ENCODE measurements at regions not wholly inside any gene's neighbourhood (a gene's known extent, or its start where the extent isn't known, plus 50 kb on each side); places are given as distances from the start of the nearest gene placed in this dataset.

- no peak overlapping the region for H2AFZ ChIP-seq (ENCODE audit: low read length)
- no peak overlapping the region for H3K4me3 ChIP-seq (replicated peaks in 1 of 4; ENCODE audit: control extremely low read depth in 1 of 4, insufficient read depth in 1 of 4, low read depth in 3 of 4, low read length in 4 of 4)
- no peaks in the 10 kb centered on the region for H3K79me2 ChIP-seq (ENCODE audit: control insufficient read depth, insufficient read depth, low read length)
- H3K9me3 ChIP-seq (ENCODE audit: control insufficient read depth, insufficient read depth, low read depth, low read length): no peaks in the 10 kb centered on the region
- no peak overlapping the region for H3K4me2 ChIP-seq (ENCODE audit: extremely low read depth, insufficient read depth, low read length)
- H3K27me3 ChIP-seq (ENCODE audit: control insufficient read depth, insufficient read depth, low read length): no peaks in the 10 kb centered on the region
- no peak for TF ChIP-seq CTCF (conservative IDR thresholded peaks at IDR 0.05 in 1 of 2, IDR thresholded peaks at IDR 0.05 in 1 of 2; ENCODE audit: low read depth in 1 of 2, low read length in 2 of 2)
- TF ChIP-seq EZH2 (IDR thresholded peaks at IDR 0.05; ENCODE audit: low read length, missing control alignments): no peak
- no peaks in the 10 kb centered on the region for H3K36me3 ChIP-seq (ENCODE audit: control insufficient read depth, insufficient read depth, low read length)
- H3K9ac ChIP-seq (ENCODE audit: insufficient read depth, low read length): no peak overlapping the region
- H3K4me1 ChIP-seq (ENCODE audit: control insufficient read depth, extremely low read depth, insufficient read depth, low read length): no peaks in the 10 kb centered on the region
- H4K20me1 ChIP-seq (ENCODE audit: control insufficient read depth, extremely low read depth, insufficient read depth, low read length): no peaks in the 10 kb centered on the region
- no peak for DNase-seq (ENCODE audit: low read depth in 2 of 2)
- H3K27ac ChIP-seq (ENCODE audit: insufficient read depth, low read length): no peak overlapping the region
Observed at GRCh38 chr4:66376396-66376795, 706.1 kb upstream of the EPHA5 start.

GRCh38 chr4:66373268-66373667 is 703.0 kb upstream of the EPHA5 start:
- no peak overlapping the region for H2AFZ ChIP-seq (ENCODE audit: low read length)
- H3K9me3 ChIP-seq (ENCODE audit: control insufficient read depth, insufficient read depth, low read depth, low read length): no peaks in the 10 kb centered on the region
- H3K79me2 ChIP-seq (ENCODE audit: control insufficient read depth, insufficient read depth, low read length): no peaks in the 10 kb centered on the region
- no peak overlapping the region for H3K4me2 ChIP-seq (ENCODE audit: extremely low read depth, insufficient read depth, low read length)
- H3K4me3 ChIP-seq (replicated peaks in 1 of 4; ENCODE audit: control extremely low read depth in 1 of 4, insufficient read depth in 1 of 4, low read depth in 3 of 4, low read length in 4 of 4): no peak overlapping the region
- H3K27ac ChIP-seq (ENCODE audit: insufficient read depth, low read length): no peak overlapping the region
- no peaks in the 10 kb centered on the region for H3K27me3 ChIP-seq (ENCODE audit: control insufficient read depth, insufficient read depth, low read length)
- DNase-seq (ENCODE audit: low read depth in 2 of 2): no peak
- no peak overlapping the region for H3K9ac ChIP-seq (ENCODE audit: insufficient read depth, low read length)
- H3K4me1 ChIP-seq (ENCODE audit: control insufficient read depth, extremely low read depth, insufficient read depth, low read length): no peaks in the 10 kb centered on the region
- H4K20me1 ChIP-seq (ENCODE audit: control insufficient read depth, extremely low read depth, insufficient read depth, low read length): no peaks in the 10 kb centered on the region
- H3K36me3 ChIP-seq (ENCODE audit: control insufficient read depth, insufficient read depth, low read length): no peaks in the 10 kb centered on the region
- TF ChIP-seq EZH2 (IDR thresholded peaks at IDR 0.05; ENCODE audit: low read length, missing control alignments) (no peak), CTCF (conservative IDR thresholded peaks at IDR 0.05 in 1 of 2, IDR thresholded peaks at IDR 0.05 in 1 of 2; ENCODE audit: low read depth in 1 of 2, low read length in 2 of 2) (no peak)

- Histone ChIP-seq H3K4me3 (replicated peaks in 1 of 4; ENCODE audit: control extremely low read depth in 1 of 4, insufficient read depth in 1 of 4, low read depth in 3 of 4, low read length in 4 of 4) (no peak overlapping the region), H3K9me3 (ENCODE audit: control insufficient read depth, insufficient read depth, low read depth, low read length) (no peaks in the 10 kb centered on the region), H3K4me2 (ENCODE audit: extremely low read depth, insufficient read depth, low read length) (no peak overlapping the region), H3K27me3 (ENCODE audit: control insufficient read depth, insufficient read depth, low read length) (no peaks in the 10 kb centered on the region), H2AFZ (ENCODE audit: low read length) (no peak overlapping the region), H4K20me1 (ENCODE audit: control insufficient read depth, extremely low read depth, insufficient read depth, low read length) (no peaks in the 10 kb centered on the region), H3K4me1 (ENCODE audit: control insufficient read depth, extremely low read depth, insufficient read depth, low read length) (no peaks in the 10 kb centered on the region), H3K9ac (ENCODE audit: insufficient read depth, low read length) (no peak overlapping the region), H3K36me3 (ENCODE audit: control insufficient read depth, insufficient read depth, low read length) (no peaks in the 10 kb centered on the region), H3K27ac (ENCODE audit: insufficient read depth, low read length) (no peak overlapping the region), H3K79me2 (ENCODE audit: control insufficient read depth, insufficient read depth, low read length) (no peaks in the 10 kb centered on the region)
- TF ChIP-seq CTCF (conservative IDR thresholded peaks at IDR 0.05 in 1 of 2, IDR thresholded peaks at IDR 0.05 in 1 of 2; ENCODE audit: low read depth in 1 of 2, low read length in 2 of 2) (no peak), EZH2 (IDR thresholded peaks at IDR 0.05; ENCODE audit: low read length, missing control alignments) (no peak)
- DNase-seq (ENCODE audit: low read depth in 2 of 2): peak in 1 of 2 donors; percentile 8
Observed at GRCh38 chr4:66372706-66373105, 702.4 kb upstream of the EPHA5 start.
